ENCODE measurements at regions not wholly inside any gene's neighbourhood (a gene's known extent, or its start where the extent isn't known, plus 50 kb on each side); places are given as distances from the start of the nearest gene placed in this dataset.
"Not testable (repeated sequence)": the region's sequence is repeated elsewhere in the genome, so short reads cannot be mapped to it uniquely, and the experiment has no call there.

- Histone ChIP-seq H3K27me3 (no peaks in the 10 kb centered on the region), H3K4me1 (no peaks in the 10 kb centered on the region), H3K9me3 (peaks cover 0 to 4% (median 0%) of the 10 kb centered on the region in 3 donors), H3K4me3 (no peak overlapping the region), H3K36me3 (replicated peaks in 1 of 2; ENCODE audit: insufficient read depth in 1 of 2, low read depth in 2 of 2) (no peaks in the 10 kb centered on the region), H3K27ac (no peak overlapping the region)
- DNase-seq, result no peak
- no peak for TF ChIP-seq POLR2A (IDR thresholded peaks at IDR 0.05)
- TF ChIP-seq CTCF (IDR thresholded peaks at IDR 0.05), result no peak
- WGBS, 2 donors, result 86 to 93% methylated on average over 4 of the region's 4 CpGs
- ATAC-seq, result no peak
- intact Hi-C loops (cut with DNase I), result no loop called here
Measured at GRCh38 chr5:163579729-163580128, 74.3 kb downstream of the MAT2B start.

- no peaks in the 10 kb centered on the region for H3K36me3 ChIP-seq (replicated peaks in 1 of 2; ENCODE audit: insufficient read depth in 1 of 2, low read depth in 2 of 2)
- H3K27me3 ChIP-seq, result no peaks in the 10 kb centered on the region
- WGBS, 2 donors, result 33 to 40% methylated on average over 2 of the region's 2 CpGs
- no peak overlapping the region for H3K27ac ChIP-seq
- no peaks in the 10 kb centered on the region for H3K4me1 ChIP-seq
- TF ChIP-seq CTCF (IDR thresholded peaks at IDR 0.05) (no peak), POLR2A (IDR thresholded peaks at IDR 0.05) (no peak)
- intact Hi-C loops (cut with DNase I), result no loop called here
- H3K4me3 ChIP-seq, result no peak overlapping the region
- ATAC-seq, result no peak
- no peak for DNase-seq
- H3K9me3 ChIP-seq, result no peaks in the 10 kb centered on the region
Measured at GRCh38 chr5:163580516-163580915, 75.1 kb downstream of the MAT2B start.

- ATAC-seq; H3K4me3 ChIP-seq; H3K9me3 ChIP-seq; H3K27me3 ChIP-seq; intact Hi-C loops (cut with DNase I); H3K4me1 ChIP-seq; H3K36me3 ChIP-seq (replicated peaks in 1 of 2; ENCODE audit: insufficient read depth in 1 of 2, low read depth in 2 of 2); DNase-seq; H3K27ac ChIP-seq: not testable (repeated sequence)
- 88 to 90% methylated on average over 15 to 20 of the region's 50 CpGs for WGBS, 2 donors
Measured at GRCh38 chr5:163583491-163584153, 78.2 kb downstream of the MAT2B start.

- H3K4me3 ChIP-seq, result no peak overlapping the region
- H3K4me1 ChIP-seq, result no peaks in the 10 kb centered on the region
- intact Hi-C loops (cut with DNase I), result no loop called here
- ATAC-seq (no peak), DNase-seq (no peak)
- no peaks in the 10 kb centered on the region for H3K9me3 ChIP-seq
- H3K36me3 ChIP-seq (replicated peaks in 1 of 2; ENCODE audit: insufficient read depth in 1 of 2, low read depth in 2 of 2), result no peaks in the 10 kb centered on the region
- no peak for TF ChIP-seq CTCF (IDR thresholded peaks at IDR 0.05)
- no peak for TF ChIP-seq POLR2A (IDR thresholded peaks at IDR 0.05)
- H3K27ac ChIP-seq, result no peak overlapping the region
- H3K27me3 ChIP-seq, result no peaks in the 10 kb centered on the region
- 56 to 74% methylated on average over 1 of the region's 1 CpG for WGBS, 2 donors
Measured at GRCh38 chr5:163585206-163585605, 79.8 kb downstream of the MAT2B start.

GRCh38 chr5:163586531-163586956 lies 81.1 kb downstream of the MAT2B start:
- Histone ChIP-seq H3K27ac (no peak overlapping the region), H3K27me3 (no peaks in the 10 kb centered on the region), H3K36me3 (replicated peaks in 1 of 2; ENCODE audit: insufficient read depth in 1 of 2, low read depth in 2 of 2) (no peaks in the 10 kb centered on the region), H3K4me3 (no peak overlapping the region), H3K9me3 (no peaks in the 10 kb centered on the region), H3K4me1 (no peaks in the 10 kb centered on the region)
- no peak for TF ChIP-seq POLR2A (IDR thresholded peaks at IDR 0.05)
- TF ChIP-seq CTCF (IDR thresholded peaks at IDR 0.05), result no peak
- no peak for DNase-seq
- WGBS, 2 donors, result 44 to 58% methylated on average over 2 of the region's 2 CpGs
- no peak for ATAC-seq
- intact Hi-C loops (cut with DNase I), result no loop called here
